IMR-90 (cell line): ENCODE measurements at regions not wholly inside any gene's neighbourhood (a gene's known extent, or its start where the extent isn't known, plus 50 kb on each side); places are given as distances from the start of the nearest gene placed in this dataset.
A peak's percentile ranks its signal among the peaks of the same experiment; 100 is the strongest.

Experiments used
- ATAC-seq: fragments of 200-7000 bp; cut with Tn5 transposase; 2 replicates; pipeline ENCODE4 v1.9.1; 2020; ENCODE audit warnings: low read depth, mild to moderate bottlenecking, moderate library complexity
- BruUV-seq: library from RNA; stranded (reverse); fragments of 400-500 nt; replicated peaks from 2 replicates; lab custom pipeline; 2021; lab: Mats Ljungman, UMichigan
- CTCF ChIA-PET: fragments of 300-600 bp; formaldehyde crosslinking; extraction: SDS; loops from one replicate; lab custom pipeline; 2021; ENCODE audit warnings: antibody characterized with exemption; lab: Yijun Ruan, JAX
- POLR2A ChIA-PET: fragments of 300-600 bp; sonication (Branson Sonifier 250); formaldehyde crosslinking; loops from one replicate; lab custom pipeline; 2022; ENCODE audit warnings: antibody characterized with exemption; ENCODE audit not compliant: unreplicated experiment; lab: Charles Lee
- DNase-seq: peaks from one replicate; pipeline ENCODE4 v3.0.0; 2013
- H2AFZ ChIP-seq: replicated peaks from 2 replicates; pipeline ENCODE3; 2013; ENCODE audit warnings: low read length, mild to moderate bottlenecking; ENCODE audit not compliant: poor library complexity
- H2AK5ac ChIP-seq: 2 replicates; pipeline ENCODE4 v1.6.1; 2013; ENCODE audit warnings: low read depth, low read length, inconsistent platforms
- H2AK9ac ChIP-seq: replicated peaks from 2 replicates; pipeline ENCODE3; 2013; ENCODE audit warnings: mild to moderate bottlenecking, low read depth, low read length, moderate library complexity; ENCODE audit not compliant: poor library complexity
- H2BK120ac ChIP-seq: 2 replicates; pipeline ENCODE4 v1.6.1; 2013; ENCODE audit warnings: low read depth, low read length, inconsistent platforms
- H2BK15ac ChIP-seq: 3 replicates; pipeline ENCODE4 v1.6.1; 2013; ENCODE audit warnings: low read depth, low read length, inconsistent platforms
- H2BK20ac ChIP-seq: 2 replicates; pipeline ENCODE4 v1.6.1; 2013; ENCODE audit warnings: low read depth, mild to moderate bottlenecking, inconsistent platforms, low read length, moderate library complexity
- H2BK5ac ChIP-seq: 2 replicates; pipeline ENCODE4 v1.6.1; 2013; ENCODE audit warnings: mild to moderate bottlenecking, low read depth, low read length, inconsistent platforms; ENCODE audit not compliant: poor library complexity, severe bottlenecking
- H3K14ac ChIP-seq: replicated peaks from 2 replicates; pipeline ENCODE4 v1.6.1; 2013; ENCODE audit warnings: low read depth, low read length, inconsistent platforms
- H3K18ac ChIP-seq: 2 replicates; pipeline ENCODE4 v1.6.1; 2013; ENCODE audit warnings: low read depth, low read length, control low read depth
- H3K23ac ChIP-seq: 2 replicates; pipeline ENCODE4 v1.6.1; 2013; ENCODE audit warnings: low read depth, low read length, inconsistent platforms
- H3K27ac ChIP-seq: 2 replicates; pipeline ENCODE4 v1.5.1; 2013; ENCODE audit warnings: mild to moderate bottlenecking, control low read depth, low read length; ENCODE audit not compliant: insufficient read depth
- H3K27me3 ChIP-seq: 2 replicates; pipeline ENCODE4 v1.6.1; 2013; ENCODE audit warnings: low read length; ENCODE audit not compliant: control insufficient read depth, insufficient read depth
- H3K36me3 ChIP-seq: 2 replicates; pipeline ENCODE4 v1.6.1; 2013; ENCODE audit warnings: low read length, mixed read lengths; ENCODE audit not compliant: control insufficient read depth, insufficient read depth
- H3K4ac ChIP-seq: 2 replicates; pipeline ENCODE4 v1.6.1; 2013; ENCODE audit warnings: low read depth, low read length, inconsistent platforms
- H3K4me1 ChIP-seq: 2 replicates; pipeline ENCODE4 v1.6.1; 2013; ENCODE audit warnings: low read length, mixed read lengths; ENCODE audit not compliant: control insufficient read depth, insufficient read depth
- H3K4me2 ChIP-seq: 2 replicates; pipeline ENCODE4 v1.6.1; 2013; ENCODE audit warnings: low read depth, mild to moderate bottlenecking, control low read depth, low read length, moderate library complexity
- H3K4me3 ChIP-seq: 2 replicates; pipeline ENCODE4 v1.5.1; 2013; ENCODE audit warnings: low read depth, mild to moderate bottlenecking, control low read depth, low read length, moderate library complexity; ENCODE audit not compliant: insufficient read depth
- H3K56ac ChIP-seq: 2 replicates; pipeline ENCODE4 v1.6.1; 2013; ENCODE audit warnings: low read length, inconsistent platforms; ENCODE audit not compliant: insufficient read depth; ENCODE audit errors: extremely low read depth
- H3K79me1 ChIP-seq, 2 experiments: 2 replicates each; pipeline ENCODE4 v1.6.1; 2013; ENCODE audit warnings: low read length in 2 of 2, inconsistent platforms in 1 of 2, low read depth in 1 of 2
- H3K9ac ChIP-seq: 2 replicates; pipeline ENCODE4 v1.6.1; 2013; ENCODE audit warnings: low read depth, low read length, control low read depth
- H3K9me1 ChIP-seq: 2 replicates; pipeline ENCODE4 v1.6.1; 2013; ENCODE audit warnings: low read length, inconsistent platforms; ENCODE audit not compliant: insufficient read depth
- H3K9me3 ChIP-seq: 2 replicates; pipeline ENCODE4 v1.6.1; 2013; ENCODE audit warnings: low read length; ENCODE audit not compliant: control insufficient read depth, insufficient read depth
- H4K20me1 ChIP-seq: 2 replicates; pipeline ENCODE4 v1.6.1; 2013; ENCODE audit warnings: low read length, inconsistent platforms; ENCODE audit not compliant: insufficient read depth
- H4K5ac ChIP-seq: 2 replicates; pipeline ENCODE4 v1.6.1; 2013; ENCODE audit warnings: mild to moderate bottlenecking, low read depth, low read length, control low read depth
- H4K8ac ChIP-seq, 2 experiments: 2 replicates each; pipeline ENCODE4 v1.6.1; 2013; ENCODE audit warnings: low read depth in 2 of 2, low read length in 2 of 2, control low read depth in 1 of 2, inconsistent platforms in 1 of 2
- H4K91ac ChIP-seq: 2 replicates; pipeline ENCODE4 v1.6.1; 2013; ENCODE audit warnings: low read depth, low read length, inconsistent platforms; ENCODE audit not compliant: insufficient read depth
- BHLHE40 ChIP-seq: fragments of 150-350 bp; IDR thresholded peaks from 2 replicates; pipeline ENCODE4 v1.6.1; 2016; ENCODE audit warnings: mild to moderate bottlenecking, low read depth, low read length
- CEBPB ChIP-seq: IDR thresholded peaks from 2 replicates; pipeline ENCODE4 v1.6.1; 2012; ENCODE audit warnings: low read depth, low read length, improper control_type of control experiment
- CHD1 ChIP-seq: IDR thresholded peaks from 2 replicates; pipeline ENCODE4 v1.6.1; 2012; ENCODE audit warnings: low read depth, low read length, improper control_type of control experiment
- FOS ChIP-seq: fragments of 150-350 bp; IDR thresholded peaks from 2 replicates; pipeline ENCODE4 v1.6.1; 2016; ENCODE audit warnings: low read depth, low read length
- MAFK ChIP-seq: IDR thresholded peaks from 2 replicates; pipeline ENCODE4 v1.6.1; 2012; ENCODE audit warnings: low read depth, low read length, improper control_type of control experiment
- MAZ ChIP-seq: IDR thresholded peaks from 2 replicates; pipeline ENCODE4 v1.6.1; 2012; ENCODE audit warnings: low read depth, mild to moderate bottlenecking, low read length, improper control_type of control experiment, moderate library complexity, borderline replicate concordance
- MXI1 ChIP-seq: IDR thresholded peaks from 2 replicates; pipeline ENCODE4 v1.6.1; 2012; ENCODE audit warnings: low read depth, mild to moderate bottlenecking, low read length, moderate library complexity, borderline replicate concordance
- NFE2L2 ChIP-seq: fragments of 150-350 bp; IDR thresholded peaks from 2 replicates; pipeline ENCODE4 v1.6.1; 2016; ENCODE audit warnings: low read depth, mild to moderate bottlenecking, low read length
- POLR2A ChIP-seq: IDR thresholded peaks from 2 replicates; pipeline ENCODE4 v1.6.1; 2012; ENCODE audit warnings: mild to moderate bottlenecking, low read depth, low read length
- RAD21 ChIP-seq: IDR thresholded peaks from 2 replicates; pipeline ENCODE4 v1.6.1; 2012; ENCODE audit warnings: low read length, improper control_type of control experiment
- RCOR1 ChIP-seq: IDR thresholded peaks from 2 replicates; pipeline ENCODE4 v1.6.1; 2012; ENCODE audit warnings: mild to moderate bottlenecking, low read length, improper control_type of control experiment; ENCODE audit not compliant: insufficient replicate concordance
- RFX5 ChIP-seq: IDR thresholded peaks from 2 replicates; pipeline ENCODE4 v1.8.0; 2012; ENCODE audit warnings: low read depth, mild to moderate bottlenecking, low read length, moderate library complexity
- SMC3 ChIP-seq: fragments of 150-350 bp; IDR thresholded peaks from 2 replicates; pipeline ENCODE4 v1.6.1; 2016; ENCODE audit warnings: low read depth, mild to moderate bottlenecking, antibody characterized with exemption, low read length, moderate library complexity
- WGBS, 2 experiments: methylation state at CpG; one replicate each; pipeline versions ENCODE4 v1.1.5 to v1.1.7; 2013; ENCODE audit warnings: missing lambda C conversion rate in 2 of 2; ENCODE audit not compliant: insufficient read length in 1 of 2; ENCODE audit errors: extremely low coverage in 2 of 2; 5-methylcytosine and 5-hydroxymethylcytosine counted together
- dilution Hi-C: fragments of 300-500 bp; cut with HindIII; formaldehyde crosslinking; loops from one replicate; pipeline ENCODE4 v1.14.3; 2018; ENCODE audit warnings: low sequenced_read_pairs; ENCODE audit not compliant: unreplicated experiment
- in situ Hi-C: fragments of 300-500 bp; cut with MboI; formaldehyde crosslinking; loops from 3 replicates; pipeline ENCODE4 v1.14.3; 2019; ENCODE audit warnings: low sequenced_read_pairs, inconsistent platforms, mixed read lengths
- intact Hi-C: fragments of 100-400 bp; cut with micrococcal nuclease; formaldehyde crosslinking; loops from 2 replicates; pipeline ENCODE4 v1.10.0; 2022
- TF ChIP-seq, protein P1 (sequence below): conservative IDR thresholded peaks from 2 replicates; pipeline ENCODE4 v1.5.1; 2012; ENCODE audit warnings: mild to moderate bottlenecking, low read depth, low read length, improper control_type of control experiment
- TF ChIP-seq, protein P2 (sequence below): fragments of 150-350 bp; IDR thresholded peaks from 2 replicates; pipeline ENCODE4 v1.6.1; 2017; ENCODE audit warnings: mild to moderate bottlenecking, antibody characterized with exemption, low read length, low read depth
- TF ChIP-seq, protein P3 (sequence below): fragments of 150-350 bp; IDR thresholded peaks from 2 replicates; pipeline ENCODE4 v1.6.1; 2016; ENCODE audit warnings: low read depth, mild to moderate bottlenecking, low read length, moderate library complexity, borderline replicate concordance

DNA sequence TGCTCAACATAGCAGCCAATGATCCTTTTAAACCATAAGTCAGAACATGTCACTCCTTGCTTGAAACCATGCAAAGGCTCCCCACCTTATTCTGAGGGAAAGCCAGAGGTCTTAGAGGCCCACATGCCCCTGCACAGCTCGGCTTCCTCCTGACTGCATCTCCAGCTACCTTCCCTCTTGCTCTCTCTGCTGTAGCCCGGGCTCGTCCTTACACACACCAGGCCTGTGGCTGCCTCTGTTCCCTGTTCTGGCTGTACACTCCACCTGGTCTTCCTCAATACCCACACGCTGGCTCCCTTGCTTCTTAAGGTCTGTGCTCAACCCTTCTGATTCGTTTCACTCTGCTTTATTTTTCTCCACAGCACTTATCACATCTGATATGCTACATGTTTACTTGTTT, 116.2 kb downstream of the TNFAIP3 start:
- no peak overlapping the region for H3K56ac ChIP-seq
- H2BK20ac ChIP-seq: no peak overlapping the region
- ChIA-PET POLR2A (no interaction called here), CTCF (no interaction called here)
- H4K5ac ChIP-seq: no peak overlapping the region
- H3K79me1 ChIP-seq: no peaks in the 10 kb centered on the region
- H3K4me1 ChIP-seq: no peaks in the 10 kb centered on the region
- ATAC-seq (no peak), DNase-seq (no peak)
- H3K14ac ChIP-seq: no peak overlapping the region
- in situ Hi-C loops: no loop called here
- 83% methylated on average over 3 of the region's 5 CpGs; no CpG with 5 or more reads in 1 of the 2 experiments for WGBS, 2 experiments
- no peak overlapping the region for H2AK5ac ChIP-seq
- TF ChIP-seq CEBPB (no peak), RAD21 (no peak), SMC3 (no peak), CHD1 (no peak), RFX5 (no peak), NFE2L2 (no peak), MAFK (no peak), MAZ (no peak), RCOR1 (no peak), BHLHE40 (no peak), MXI1 (no peak), FOS (no peak), POLR2A (no peak)
- TF ChIP-seq, protein P1, sequence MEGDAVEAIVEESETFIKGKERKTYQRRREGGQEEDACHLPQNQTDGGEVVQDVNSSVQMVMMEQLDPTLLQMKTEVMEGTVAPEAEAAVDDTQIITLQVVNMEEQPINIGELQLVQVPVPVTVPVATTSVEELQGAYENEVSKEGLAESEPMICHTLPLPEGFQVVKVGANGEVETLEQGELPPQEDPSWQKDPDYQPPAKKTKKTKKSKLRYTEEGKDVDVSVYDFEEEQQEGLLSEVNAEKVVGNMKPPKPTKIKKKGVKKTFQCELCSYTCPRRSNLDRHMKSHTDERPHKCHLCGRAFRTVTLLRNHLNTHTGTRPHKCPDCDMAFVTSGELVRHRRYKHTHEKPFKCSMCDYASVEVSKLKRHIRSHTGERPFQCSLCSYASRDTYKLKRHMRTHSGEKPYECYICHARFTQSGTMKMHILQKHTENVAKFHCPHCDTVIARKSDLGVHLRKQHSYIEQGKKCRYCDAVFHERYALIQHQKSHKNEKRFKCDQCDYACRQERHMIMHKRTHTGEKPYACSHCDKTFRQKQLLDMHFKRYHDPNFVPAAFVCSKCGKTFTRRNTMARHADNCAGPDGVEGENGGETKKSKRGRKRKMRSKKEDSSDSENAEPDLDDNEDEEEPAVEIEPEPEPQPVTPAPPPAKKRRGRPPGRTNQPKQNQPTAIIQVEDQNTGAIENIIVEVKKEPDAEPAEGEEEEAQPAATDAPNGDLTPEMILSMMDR: no peak
- TF ChIP-seq, protein P2, sequence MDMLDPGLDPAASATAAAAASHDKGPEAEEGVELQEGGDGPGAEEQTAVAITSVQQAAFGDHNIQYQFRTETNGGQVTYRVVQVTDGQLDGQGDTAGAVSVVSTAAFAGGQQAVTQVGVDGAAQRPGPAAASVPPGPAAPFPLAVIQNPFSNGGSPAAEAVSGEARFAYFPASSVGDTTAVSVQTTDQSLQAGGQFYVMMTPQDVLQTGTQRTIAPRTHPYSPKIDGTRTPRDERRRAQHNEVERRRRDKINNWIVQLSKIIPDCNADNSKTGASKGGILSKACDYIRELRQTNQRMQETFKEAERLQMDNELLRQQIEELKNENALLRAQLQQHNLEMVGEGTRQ: no peak
- TF ChIP-seq, protein P3, sequence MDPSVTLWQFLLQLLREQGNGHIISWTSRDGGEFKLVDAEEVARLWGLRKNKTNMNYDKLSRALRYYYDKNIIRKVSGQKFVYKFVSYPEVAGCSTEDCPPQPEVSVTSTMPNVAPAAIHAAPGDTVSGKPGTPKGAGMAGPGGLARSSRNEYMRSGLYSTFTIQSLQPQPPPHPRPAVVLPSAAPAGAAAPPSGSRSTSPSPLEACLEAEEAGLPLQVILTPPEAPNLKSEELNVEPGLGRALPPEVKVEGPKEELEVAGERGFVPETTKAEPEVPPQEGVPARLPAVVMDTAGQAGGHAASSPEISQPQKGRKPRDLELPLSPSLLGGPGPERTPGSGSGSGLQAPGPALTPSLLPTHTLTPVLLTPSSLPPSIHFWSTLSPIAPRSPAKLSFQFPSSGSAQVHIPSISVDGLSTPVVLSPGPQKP: no peak
- H4K91ac ChIP-seq: no peak overlapping the region
- H3K4me3 ChIP-seq: no peak overlapping the region
- no peak overlapping the region for H2BK5ac ChIP-seq
- no peak overlapping the region for H3K18ac ChIP-seq
- H3K23ac ChIP-seq: no peak overlapping the region
- H2BK120ac ChIP-seq: no peak overlapping the region
- H3K27me3 ChIP-seq: peaks cover 10% of the 10 kb centered on the region
- H4K20me1 ChIP-seq: no peaks in the 10 kb centered on the region
- no peak overlapping the region for H3K4me2 ChIP-seq
- intact Hi-C loops: no loop called here
- H3K9ac ChIP-seq: no peak overlapping the region
- dilution Hi-C loops: no loop called here
- H4K8ac ChIP-seq: no peak overlapping the region
- H2AFZ ChIP-seq: peak overlapping the region; percentile 23
- H3K4ac ChIP-seq: no peak overlapping the region
- H2BK15ac ChIP-seq: no peak overlapping the region
- no peaks in the 10 kb centered on the region for H3K9me1 ChIP-seq
- no peak overlapping the region for H3K27ac ChIP-seq
- H2AK9ac ChIP-seq: no peak overlapping the region
- no TSS peak for BruUV-seq
- no peaks in the 10 kb centered on the region for H3K9me3 ChIP-seq
- no peaks in the 10 kb centered on the region for H3K36me3 ChIP-seq
